ENCODE measurements at regions not wholly inside any gene's neighbourhood (a gene's known extent, or its start where the extent isn't known, plus 50 kb on each side); places are given as distances from the start of the nearest gene placed in this dataset.

- ChIA-PET POLR2A (no interaction called here), CTCF (interaction anchor here (0.7 kb wide), 2 partner anchors 541 to 1908 kb away, joined by 3 to 4 read pairs; no protein-coding TSS in a partner anchor)
- H2AFZ ChIP-seq (ENCODE audit: insufficient read depth, low read depth, low read length, poor library complexity, severe bottlenecking): no peak overlapping the region
- H3K79me2 ChIP-seq (ENCODE audit: control insufficient read depth, insufficient read depth, low read length): no peaks in the 10 kb centered on the region
- H3K27me3 ChIP-seq (replicated peaks in 1 of 4; ENCODE audit: control extremely low read depth in 1 of 4, control insufficient read depth in 3 of 4, insufficient read depth in 4 of 4, low read length in 3 of 4): no peaks in the 10 kb centered on the region
- no peak overlapping the region for H3K27ac Mint-ChIP-seq
- no peak for DNase-seq
- H4K20me1 ChIP-seq (ENCODE audit: control insufficient read depth, insufficient read depth, low read length, poor library complexity, severe bottlenecking): no peaks in the 10 kb centered on the region
- TF ChIP-seq EZH2 (IDR thresholded peaks at IDR 0.05; ENCODE audit: borderline replicate concordance, insufficient read depth, low read depth, low read length, poor library complexity, severe bottlenecking): no peak
- TF ChIP-seq, protein P1, sequence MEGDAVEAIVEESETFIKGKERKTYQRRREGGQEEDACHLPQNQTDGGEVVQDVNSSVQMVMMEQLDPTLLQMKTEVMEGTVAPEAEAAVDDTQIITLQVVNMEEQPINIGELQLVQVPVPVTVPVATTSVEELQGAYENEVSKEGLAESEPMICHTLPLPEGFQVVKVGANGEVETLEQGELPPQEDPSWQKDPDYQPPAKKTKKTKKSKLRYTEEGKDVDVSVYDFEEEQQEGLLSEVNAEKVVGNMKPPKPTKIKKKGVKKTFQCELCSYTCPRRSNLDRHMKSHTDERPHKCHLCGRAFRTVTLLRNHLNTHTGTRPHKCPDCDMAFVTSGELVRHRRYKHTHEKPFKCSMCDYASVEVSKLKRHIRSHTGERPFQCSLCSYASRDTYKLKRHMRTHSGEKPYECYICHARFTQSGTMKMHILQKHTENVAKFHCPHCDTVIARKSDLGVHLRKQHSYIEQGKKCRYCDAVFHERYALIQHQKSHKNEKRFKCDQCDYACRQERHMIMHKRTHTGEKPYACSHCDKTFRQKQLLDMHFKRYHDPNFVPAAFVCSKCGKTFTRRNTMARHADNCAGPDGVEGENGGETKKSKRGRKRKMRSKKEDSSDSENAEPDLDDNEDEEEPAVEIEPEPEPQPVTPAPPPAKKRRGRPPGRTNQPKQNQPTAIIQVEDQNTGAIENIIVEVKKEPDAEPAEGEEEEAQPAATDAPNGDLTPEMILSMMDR (IDR thresholded peaks at IDR 0.05): no peak
- no peak overlapping the region for H3K9ac ChIP-seq (ENCODE audit: low read length)
- no peaks in the 10 kb centered on the region for H3K9me3 Mint-ChIP-seq (ENCODE audit: insufficient read depth)
- H3K4me3 Mint-ChIP-seq: no peak overlapping the region
- H3K9me3 ChIP-seq (ENCODE audit: control extremely low read depth in 1 of 3, control insufficient read depth in 2 of 3, insufficient read depth in 1 of 3, low read length in 2 of 3): no peaks in the 10 kb centered on the region
- no peak for ATAC-seq (ENCODE audit: low read depth)
- no peaks in the 10 kb centered on the region for H3K4me1 ChIP-seq (ENCODE audit: control insufficient read depth in 2 of 2, insufficient read depth in 2 of 2, low read length in 2 of 2)
- H3K4me1 Mint-ChIP-seq: no peaks in the 10 kb centered on the region
- H3K27me3 Mint-ChIP-seq: peaks cover 10% of the 10 kb centered on the region
- intact Hi-C loops (cut with micrococcal nuclease): no loop called here
- no peak overlapping the region for H3K4me2 ChIP-seq (replicated peaks; ENCODE audit: low read depth, low read length, poor library complexity, severe bottlenecking)
- WGBS (ENCODE audit: insufficient coverage): no CpG with 5 or more reads among the region's 1 CpG
- no peak overlapping the region for H3K4me3 ChIP-seq (ENCODE audit: control extremely low read depth in 1 of 5, extremely low read depth in 1 of 5, insufficient read depth in 1 of 5, low read depth in 2 of 5, low read length in 4 of 5)
- no peaks in the 10 kb centered on the region for H3K36me3 ChIP-seq (replicated peaks in 1 of 2; ENCODE audit: control extremely low read depth in 1 of 2, control insufficient read depth in 1 of 2, extremely low read depth in 1 of 2, insufficient read depth in 2 of 2, low read length in 1 of 2)
- no peak overlapping the region for H3K27ac ChIP-seq (ENCODE audit: low read length in 2 of 2)
These were observed 439.7 kb upstream of the FANCL start for GRCh38 chr2:58680755-58681310.

DNA sequence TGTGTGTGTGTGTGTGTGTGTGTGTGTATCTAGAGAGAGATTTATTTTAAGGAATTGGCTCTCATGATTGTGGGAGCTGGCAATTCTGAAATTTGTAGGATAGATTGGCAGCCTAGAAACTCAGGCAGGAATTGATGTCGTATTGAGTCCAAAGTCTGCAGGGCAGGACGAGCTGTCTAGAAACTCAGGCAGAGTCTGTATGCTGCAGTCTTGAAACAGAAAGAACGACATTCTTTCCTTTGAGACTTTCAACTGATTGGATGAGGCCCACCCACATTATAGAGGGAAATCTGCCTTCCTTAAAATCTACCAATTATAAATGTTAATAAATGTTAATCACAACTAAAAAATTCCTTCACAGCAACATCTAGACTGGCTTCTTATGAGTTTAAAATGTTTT is 436.6 kb upstream of the FANCL start:
- H3K27me3 Mint-ChIP-seq: peaks cover 8% of the 10 kb centered on the region
- TF ChIP-seq, protein P1 (IDR thresholded peaks at IDR 0.05): no peak
- TF ChIP-seq EZH2 (IDR thresholded peaks at IDR 0.05; ENCODE audit: borderline replicate concordance, insufficient read depth, low read depth, low read length, poor library complexity, severe bottlenecking): no peak
- Histone ChIP-seq H3K4me1 (ENCODE audit: control insufficient read depth in 2 of 2, insufficient read depth in 2 of 2, low read length in 2 of 2) (no peaks in the 10 kb centered on the region), H3K9ac (ENCODE audit: low read length) (no peak overlapping the region), H3K27me3 (replicated peaks in 1 of 4; ENCODE audit: control extremely low read depth in 1 of 4, control insufficient read depth in 3 of 4, insufficient read depth in 4 of 4, low read length in 3 of 4) (no peaks in the 10 kb centered on the region), H3K9me3 (ENCODE audit: control extremely low read depth in 1 of 3, control insufficient read depth in 2 of 3, insufficient read depth in 1 of 3, low read length in 2 of 3) (no peaks in the 10 kb centered on the region), H3K36me3 (replicated peaks in 1 of 2; ENCODE audit: control extremely low read depth in 1 of 2, control insufficient read depth in 1 of 2, extremely low read depth in 1 of 2, insufficient read depth in 2 of 2, low read length in 1 of 2) (no peaks in the 10 kb centered on the region), H3K4me2 (replicated peaks; ENCODE audit: low read depth, low read length, poor library complexity, severe bottlenecking) (no peak overlapping the region), H3K79me2 (ENCODE audit: control insufficient read depth, insufficient read depth, low read length) (no peaks in the 10 kb centered on the region), H3K4me3 (ENCODE audit: control extremely low read depth in 1 of 5, extremely low read depth in 1 of 5, insufficient read depth in 1 of 5, low read depth in 2 of 5, low read length in 4 of 5) (no peak overlapping the region), H3K27ac (ENCODE audit: low read length in 2 of 2) (no peak overlapping the region), H2AFZ (ENCODE audit: insufficient read depth, low read depth, low read length, poor library complexity, severe bottlenecking) (no peak overlapping the region), H4K20me1 (ENCODE audit: control insufficient read depth, insufficient read depth, low read length, poor library complexity, severe bottlenecking) (no peaks in the 10 kb centered on the region)
- no peak overlapping the region for H3K4me3 Mint-ChIP-seq
- intact Hi-C loops (cut with micrococcal nuclease): no loop called here
- no peak overlapping the region for H3K27ac Mint-ChIP-seq
- 94% methylated on average over 2 of the region's 3 CpGs for WGBS (ENCODE audit: insufficient coverage)
- ATAC-seq (ENCODE audit: low read depth) (no peak), DNase-seq (no peak)
- ChIA-PET CTCF (no interaction called here), POLR2A (no interaction called here)
- H3K4me1 Mint-ChIP-seq: no peaks in the 10 kb centered on the region
- no peaks in the 10 kb centered on the region for H3K9me3 Mint-ChIP-seq (ENCODE audit: insufficient read depth)
